ENCODE measurements at regions not wholly inside any gene's neighbourhood (a gene's known extent, or its start where the extent isn't known, plus 50 kb on each side); places are given as distances from the start of the nearest gene placed in this dataset.

GRCh38 chr10:10881117-10881813, 136.4 kb upstream of the CELF2 start:
- no peak for DNase-seq (ENCODE audit: low read depth in 2 of 3, low spot score in 2 of 3)

GRCh38 chr10:10883737-10884136, 133.9 kb upstream of the CELF2 start:
- DNase-seq (ENCODE audit: low read depth in 2 of 3, low spot score in 2 of 3), result no peak

GRCh38 chr10:10886861-10887531, 130.7 kb upstream of the CELF2 start:
- no peak for DNase-seq (ENCODE audit: low read depth in 2 of 3, low spot score in 2 of 3)

GRCh38 chr10:10891124-10892082, 126.3 kb upstream of the CELF2 start:
- DNase-seq (ENCODE audit: low read depth in 2 of 3, low spot score in 2 of 3), result no peak

GRCh38 chr10:10892290-10892875, 125.3 kb upstream of the CELF2 start:
- no peak for DNase-seq (ENCODE audit: low read depth in 2 of 3, low spot score in 2 of 3)

- no peak for DNase-seq (ENCODE audit: low read depth in 2 of 3, low spot score in 2 of 3)
Measured at GRCh38 chr10:10897400-10897799, 120.3 kb upstream of the CELF2 start.

DNA sequence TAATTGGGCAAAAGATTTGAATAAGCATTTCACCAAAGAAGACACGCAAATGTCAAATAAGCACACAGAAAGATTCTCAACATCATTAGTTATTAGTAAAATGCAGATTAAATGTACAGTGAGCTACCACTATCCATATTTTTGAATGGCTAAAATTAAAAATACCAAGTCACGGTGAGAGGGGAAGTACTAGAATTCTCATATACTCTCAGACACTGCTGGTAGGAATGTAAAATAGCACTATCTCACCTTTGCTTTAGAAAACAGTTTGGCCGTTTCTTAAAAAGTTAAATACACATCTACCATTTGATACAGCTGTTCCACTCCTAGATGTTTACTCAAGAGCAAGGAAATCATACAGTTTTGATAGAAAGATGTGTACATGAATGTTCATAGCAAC, 115.8 kb upstream of the CELF2 start:
- no peak for DNase-seq (ENCODE audit: low read depth in 2 of 3, low spot score in 2 of 3)

- no peak for DNase-seq (ENCODE audit: low read depth in 2 of 3, low spot score in 2 of 3)
Measured at GRCh38 chr10:10902951-10903350, 114.7 kb upstream of the CELF2 start.

GRCh38 chr10:10903620-10904019, 114.1 kb upstream of the CELF2 start:
- DNase-seq (ENCODE audit: low read depth in 2 of 3, low spot score in 2 of 3), result no peak

- DNase-seq (ENCODE audit: low read depth in 2 of 3, low spot score in 2 of 3), result no peak
Measured at GRCh38 chr10:10910634-10911033, 107.0 kb upstream of the CELF2 start.

- DNase-seq (ENCODE audit: low read depth in 2 of 3, low spot score in 2 of 3), result no peak
Measured at GRCh38 chr10:10911035-10911434, 106.6 kb upstream of the CELF2 start.

GRCh38 chr10:10911471-10911921, 106.2 kb upstream of the CELF2 start:
- no peak for DNase-seq (ENCODE audit: low read depth in 2 of 3, low spot score in 2 of 3)

DNA sequence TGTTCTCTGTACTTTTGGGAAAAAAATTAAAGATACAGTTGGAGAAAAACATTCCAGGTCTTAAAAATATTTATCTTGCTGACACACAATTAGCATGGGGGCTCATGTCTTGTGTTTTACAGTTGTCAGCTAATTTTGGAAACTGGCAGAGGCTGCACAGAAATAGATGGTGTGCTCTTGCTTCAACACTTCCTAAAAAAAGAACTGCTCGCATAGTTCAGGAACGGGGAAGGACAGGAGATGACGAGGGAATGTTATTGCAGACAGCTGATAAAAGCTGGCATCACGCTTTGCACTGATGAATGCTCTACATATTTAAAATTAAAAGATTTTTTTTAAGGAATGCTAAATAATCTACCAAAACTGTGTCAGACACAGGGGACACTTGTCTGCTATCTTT, 103.5 kb upstream of the CELF2 start:
- no peak for DNase-seq (ENCODE audit: low read depth in 2 of 3, low spot score in 2 of 3)

GRCh38 chr10:10915215-10915614, 102.5 kb upstream of the CELF2 start:
- DNase-seq (ENCODE audit: low read depth in 2 of 3, low spot score in 2 of 3), result no peak

DNA sequence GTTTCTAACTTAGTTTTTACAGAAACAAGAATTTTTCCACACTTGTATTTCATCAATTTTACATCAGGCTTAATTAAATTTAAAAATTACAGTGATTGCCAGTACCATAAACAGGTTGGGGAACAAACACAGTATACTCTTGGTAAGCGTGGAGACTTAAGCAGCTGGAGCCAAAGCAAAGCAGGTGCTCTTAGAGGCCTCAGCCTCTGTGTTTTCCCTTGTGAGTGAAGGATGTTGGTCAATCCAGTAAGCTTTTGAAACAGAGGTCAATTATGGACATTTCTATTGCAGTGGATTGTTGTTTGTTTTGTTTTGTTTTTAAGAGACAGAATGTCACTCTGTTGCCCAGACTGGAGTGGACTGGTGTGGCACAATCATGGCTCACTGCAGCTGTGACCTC, 100.6 kb upstream of the CELF2 start:
- no peak for DNase-seq (ENCODE audit: low read depth in 2 of 3, low spot score in 2 of 3)

DNA sequence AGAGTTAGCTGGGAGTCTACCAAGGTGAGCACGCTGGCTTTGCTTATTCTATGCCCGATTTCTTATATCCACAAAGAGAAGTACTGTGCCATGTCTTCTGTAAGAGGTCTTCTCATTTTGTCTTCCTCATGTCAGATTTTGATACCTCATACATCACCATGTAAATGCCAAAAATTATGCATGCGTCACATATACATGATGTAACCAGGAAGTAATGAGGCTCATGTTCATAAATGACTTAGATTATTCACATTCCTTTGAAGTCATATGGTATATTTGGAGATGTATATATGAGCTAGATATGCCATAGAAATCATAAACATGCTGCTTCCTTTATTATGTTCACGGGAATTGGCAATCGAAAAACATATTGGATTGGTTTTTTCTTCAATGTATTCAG, 97.7 kb upstream of the CELF2 start:
- no peak for DNase-seq (ENCODE audit: low read depth in 2 of 3, low spot score in 2 of 3)

GRCh38 chr10:10921826-10922461, 95.7 kb upstream of the CELF2 start:
- no peak for DNase-seq (ENCODE audit: low read depth in 2 of 3, low spot score in 2 of 3)

DNA sequence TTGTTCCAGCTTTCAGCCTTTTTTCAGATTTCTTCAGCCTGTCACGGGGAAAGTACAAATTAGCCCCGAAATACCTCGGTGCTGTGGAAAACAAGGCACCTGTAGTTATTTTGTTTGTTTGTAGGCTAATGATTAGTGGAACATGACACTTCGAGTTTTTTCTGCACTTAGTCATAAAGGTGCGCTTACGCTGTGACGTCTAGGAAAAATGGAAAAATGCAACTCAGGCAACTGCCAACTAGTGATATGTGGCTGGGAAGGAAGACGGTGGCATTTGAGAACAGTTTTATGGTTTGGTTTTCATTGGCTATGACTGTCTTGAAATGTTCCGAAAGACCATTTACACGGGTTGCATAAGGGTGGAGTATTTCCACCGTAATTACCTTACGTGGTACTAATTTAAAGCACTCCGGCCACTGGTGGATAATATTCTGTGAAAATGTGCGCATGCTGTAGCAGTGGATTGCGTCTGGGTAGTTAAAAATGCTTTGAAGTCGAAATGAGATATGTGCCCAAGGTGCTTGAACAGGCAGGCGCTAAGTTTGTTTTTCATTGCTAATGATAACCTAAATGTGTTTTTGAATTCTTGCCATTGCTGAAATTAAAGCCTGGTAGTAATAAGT, 94.5 kb upstream of the CELF2 start:
- no peak for DNase-seq (ENCODE audit: low read depth in 2 of 3, low spot score in 2 of 3)

DNA sequence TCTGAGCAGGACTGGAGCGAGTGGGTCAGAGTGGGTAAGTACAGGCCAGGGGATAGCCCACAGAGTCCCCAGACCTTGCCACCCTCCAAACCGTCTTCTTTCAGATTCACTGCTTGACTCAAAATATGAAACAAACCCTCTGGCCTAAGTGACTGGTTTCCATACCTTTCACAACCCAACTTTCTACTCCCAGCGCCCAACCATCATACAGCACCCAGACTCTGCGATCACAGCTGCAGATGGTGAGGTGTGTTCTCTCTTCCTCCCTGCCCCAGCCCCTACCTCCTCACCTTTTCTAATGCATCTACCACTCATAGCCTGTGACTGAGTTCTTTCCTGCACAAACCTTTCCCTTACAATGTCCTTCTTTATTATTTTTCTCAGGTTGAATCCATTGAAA, 92.0 kb upstream of the CELF2 start:
- no peak for DNase-seq (ENCODE audit: low read depth in 2 of 3, low spot score in 2 of 3)

DNA sequence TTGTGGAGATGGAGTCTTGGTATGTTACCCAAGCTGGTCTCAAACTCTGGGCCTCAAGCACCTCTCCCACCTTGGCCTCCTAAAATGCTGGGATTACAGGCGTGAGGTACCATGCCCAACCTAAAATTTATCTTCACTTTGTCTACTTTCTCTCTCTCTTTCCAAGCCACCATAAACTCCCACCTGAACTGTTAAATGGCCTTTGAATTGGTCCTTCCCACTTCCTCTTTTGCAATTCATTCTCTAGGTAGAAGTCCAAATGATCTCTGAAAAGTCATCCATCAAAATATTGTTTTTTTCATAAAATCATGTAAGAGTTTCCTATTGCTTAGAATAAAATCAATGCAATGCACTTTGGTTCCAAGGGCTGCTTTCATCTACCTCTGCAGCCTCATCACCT, 90.1 kb upstream of the CELF2 start:
- DNase-seq (ENCODE audit: low read depth in 2 of 3, low spot score in 2 of 3), result no peak

Measured in activated CD8-positive, alpha-beta memory T cell treated with anti-CD3 and anti-CD28 coated beads for 48 hours (primary cell).